ENCODE measurements at regions not wholly inside any gene's neighbourhood (a gene's known extent, or its start where the extent isn't known, plus 50 kb on each side); places are given as distances from the start of the nearest gene placed in this dataset.

GRCh38 chr2:129181963-129182362 lies 797.5 kb upstream of the RAB6C start:
- H3K4me3 ChIP-seq (ENCODE audit: low read depth, low read length): no peak overlapping the region
- POLR2A ChIA-PET: no interaction called here
- DNase-seq (ENCODE audit: low read depth, low spot score): no peak
- TF ChIP-seq, protein P1, sequence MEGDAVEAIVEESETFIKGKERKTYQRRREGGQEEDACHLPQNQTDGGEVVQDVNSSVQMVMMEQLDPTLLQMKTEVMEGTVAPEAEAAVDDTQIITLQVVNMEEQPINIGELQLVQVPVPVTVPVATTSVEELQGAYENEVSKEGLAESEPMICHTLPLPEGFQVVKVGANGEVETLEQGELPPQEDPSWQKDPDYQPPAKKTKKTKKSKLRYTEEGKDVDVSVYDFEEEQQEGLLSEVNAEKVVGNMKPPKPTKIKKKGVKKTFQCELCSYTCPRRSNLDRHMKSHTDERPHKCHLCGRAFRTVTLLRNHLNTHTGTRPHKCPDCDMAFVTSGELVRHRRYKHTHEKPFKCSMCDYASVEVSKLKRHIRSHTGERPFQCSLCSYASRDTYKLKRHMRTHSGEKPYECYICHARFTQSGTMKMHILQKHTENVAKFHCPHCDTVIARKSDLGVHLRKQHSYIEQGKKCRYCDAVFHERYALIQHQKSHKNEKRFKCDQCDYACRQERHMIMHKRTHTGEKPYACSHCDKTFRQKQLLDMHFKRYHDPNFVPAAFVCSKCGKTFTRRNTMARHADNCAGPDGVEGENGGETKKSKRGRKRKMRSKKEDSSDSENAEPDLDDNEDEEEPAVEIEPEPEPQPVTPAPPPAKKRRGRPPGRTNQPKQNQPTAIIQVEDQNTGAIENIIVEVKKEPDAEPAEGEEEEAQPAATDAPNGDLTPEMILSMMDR (IDR thresholded peaks at IDR 0.05; ENCODE audit: insufficient read depth, low read length, missing control alignments): no peak
- CTCF ChIA-PET: no interaction called here

DNA sequence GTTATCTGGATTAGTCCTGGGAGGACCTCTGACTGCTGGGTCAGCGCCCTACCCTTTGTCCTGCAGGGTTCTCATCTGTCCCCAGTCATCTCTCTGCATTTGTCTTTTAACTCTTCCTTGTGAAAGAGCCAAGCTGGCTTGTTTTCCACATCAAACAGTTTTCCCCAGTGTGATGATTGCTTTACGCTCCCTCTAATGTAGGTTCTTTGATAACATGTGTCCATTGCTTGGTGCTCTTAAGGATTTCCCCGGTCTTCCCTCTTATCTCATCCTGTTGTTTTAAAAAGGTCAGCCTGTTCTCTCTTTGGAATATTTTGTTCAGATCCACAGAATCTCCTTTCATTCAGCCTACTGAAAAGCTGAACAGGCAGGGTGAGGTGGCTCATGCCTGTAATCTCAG lies 792.1 kb upstream of the RAB6C start:
- TF ChIP-seq, protein P1 (IDR thresholded peaks at IDR 0.05; ENCODE audit: insufficient read depth, low read length, missing control alignments): no peak
- no peak overlapping the region for H3K4me3 ChIP-seq (ENCODE audit: low read depth, low read length)
- POLR2A ChIA-PET: no interaction called here

DNA sequence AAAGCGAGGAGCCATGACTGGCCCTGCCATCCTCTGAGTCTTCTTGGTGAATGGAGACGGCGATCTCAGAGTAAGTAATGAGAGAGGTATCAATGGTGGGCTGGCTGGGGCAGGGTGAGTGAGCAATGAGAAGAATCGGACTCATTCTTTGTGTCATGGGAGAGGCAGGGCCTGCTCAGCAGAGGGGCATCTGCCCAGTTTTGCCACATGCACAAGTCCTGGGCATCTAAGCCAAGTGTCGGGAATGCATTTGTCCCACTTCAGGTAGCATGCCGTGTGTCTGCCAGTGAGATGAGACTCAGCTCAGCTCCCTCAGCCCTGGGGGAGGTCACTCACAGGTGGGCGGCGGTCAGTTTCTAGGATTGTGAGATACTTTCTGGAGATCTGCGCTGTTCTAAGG lies 791.0 kb upstream of the RAB6C start:
- DNase-seq (ENCODE audit: low read depth, low spot score): no peak
- ChIA-PET POLR2A (no interaction called here), CTCF (no interaction called here)
- H3K4me3 ChIP-seq (ENCODE audit: low read depth, low read length): no peak overlapping the region
- TF ChIP-seq, protein P1 (IDR thresholded peaks at IDR 0.05; ENCODE audit: insufficient read depth, low read length, missing control alignments): no peak

More for the DNA sequence above, 792.1 kb upstream of the RAB6C start:
- CTCF ChIA-PET: no interaction called here
- no peak for DNase-seq (ENCODE audit: low read depth, low spot score)

- no peak for DNase-seq (ENCODE audit: low read depth, low spot score)
- TF ChIP-seq, protein P1 (IDR thresholded peaks at IDR 0.05; ENCODE audit: insufficient read depth, low read length, missing control alignments): no peak
- CTCF ChIA-PET: no interaction called here
- POLR2A ChIA-PET: no interaction called here
- no peak overlapping the region for H3K4me3 ChIP-seq (ENCODE audit: low read depth, low read length)
These were observed 789.7 kb upstream of the RAB6C start for GRCh38 chr2:129189617-129190319.

GRCh38 chr2:129190494-129190893 lies 789.0 kb upstream of the RAB6C start:
- DNase-seq (ENCODE audit: low read depth, low spot score): no peak
- TF ChIP-seq, protein P1 (IDR thresholded peaks at IDR 0.05; ENCODE audit: insufficient read depth, low read length, missing control alignments): no peak
- no peak overlapping the region for H3K4me3 ChIP-seq (ENCODE audit: low read depth, low read length)
- CTCF ChIA-PET: no interaction called here
- POLR2A ChIA-PET: no interaction called here

- ChIA-PET CTCF (no interaction called here), POLR2A (no interaction called here)
- DNase-seq (ENCODE audit: low read depth, low spot score): no peak
- H3K4me3 ChIP-seq (ENCODE audit: low read depth, low read length): no peak overlapping the region
- TF ChIP-seq, protein P1 (IDR thresholded peaks at IDR 0.05; ENCODE audit: insufficient read depth, low read length, missing control alignments): no peak
These were observed 787.9 kb upstream of the RAB6C start for GRCh38 chr2:129191530-129191929.

Data from AG04449 (cell line).